ENCODE measurements at regions not wholly inside any gene's neighbourhood (a gene's known extent, or its start where the extent isn't known, plus 50 kb on each side); places are given as distances from the start of the nearest gene placed in this dataset.
"Not testable (repeated sequence)": the region's sequence is repeated elsewhere in the genome, so short reads cannot be mapped to it uniquely, and the experiment has no call there.

DNA sequence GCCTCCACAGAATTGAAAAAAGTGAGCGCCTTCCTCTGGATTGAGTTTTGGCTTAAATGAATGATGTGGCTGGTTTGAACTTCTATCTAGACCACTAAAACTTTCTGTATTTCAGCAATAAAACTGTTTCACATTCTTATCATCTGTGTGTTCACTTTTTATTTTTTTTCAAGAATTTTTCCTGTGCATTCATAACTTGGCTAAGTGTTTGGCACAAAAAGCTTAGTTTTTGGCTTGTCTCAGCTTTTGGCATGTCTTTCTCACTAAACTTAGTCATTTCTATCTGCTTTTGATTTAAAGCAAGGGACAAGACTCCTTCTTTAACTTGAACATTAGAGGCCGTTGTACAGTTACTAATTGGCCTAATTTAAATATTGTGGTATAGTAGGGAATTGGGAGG is 1015.1 kb downstream of the EPHA7 start:
- no peaks in the 10 kb centered on the region for H3K27me3 ChIP-seq (ENCODE audit: control insufficient read depth, insufficient read depth, low read length)
- DNase-seq (ENCODE audit: low read depth in 2 of 2) = peak in 1 of 2 donors; percentile 12

DNA sequence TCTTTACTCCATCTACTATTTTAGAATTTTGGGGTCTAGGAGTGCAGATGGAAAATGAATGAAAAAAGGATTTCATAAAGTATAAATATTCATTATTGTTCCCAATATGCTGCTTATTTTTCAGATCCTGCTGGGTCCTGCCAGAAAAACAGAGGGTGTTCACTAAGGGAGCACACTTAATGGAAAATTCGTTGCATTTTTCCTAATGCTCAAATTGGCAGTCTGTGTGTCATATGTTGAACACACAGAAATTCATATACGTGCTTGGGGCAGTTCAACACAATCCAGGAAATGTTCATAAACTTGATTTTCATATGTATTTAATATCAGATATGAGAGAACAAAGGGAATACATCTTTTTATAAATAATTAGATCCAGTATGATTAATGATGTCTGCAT is 1019.4 kb downstream of the EPHA7 start:
- Histone ChIP-seq H3K27ac (ENCODE audit: insufficient read depth, low read length) (no peak overlapping the region), H3K79me2 (ENCODE audit: control insufficient read depth, insufficient read depth, low read length) (no peaks in the 10 kb centered on the region)

More for the DNA sequence above, 1015.1 kb downstream of the EPHA7 start:
- Histone ChIP-seq H3K9me3 (ENCODE audit: control insufficient read depth, insufficient read depth, low read depth, low read length) (no peaks in the 10 kb centered on the region), H2AFZ (ENCODE audit: low read length) (no peak overlapping the region), H4K20me1 (ENCODE audit: control insufficient read depth, extremely low read depth, insufficient read depth, low read length) (no peaks in the 10 kb centered on the region), H3K9ac (ENCODE audit: insufficient read depth, low read length) (no peak overlapping the region), H3K4me3 (replicated peaks in 1 of 4; ENCODE audit: control extremely low read depth in 1 of 4, insufficient read depth in 1 of 4, low read depth in 3 of 4, low read length in 4 of 4) (no peak overlapping the region), H3K36me3 (ENCODE audit: control insufficient read depth, insufficient read depth, low read length) (no peaks in the 10 kb centered on the region), H3K27ac (ENCODE audit: insufficient read depth, low read length) (no peak overlapping the region), H3K4me1 (ENCODE audit: control insufficient read depth, extremely low read depth, insufficient read depth, low read length) (no peaks in the 10 kb centered on the region), H3K4me2 (ENCODE audit: extremely low read depth, insufficient read depth, low read length) (no peak overlapping the region), H3K79me2 (ENCODE audit: control insufficient read depth, insufficient read depth, low read length) (no peaks in the 10 kb centered on the region)
- TF ChIP-seq, protein P1, sequence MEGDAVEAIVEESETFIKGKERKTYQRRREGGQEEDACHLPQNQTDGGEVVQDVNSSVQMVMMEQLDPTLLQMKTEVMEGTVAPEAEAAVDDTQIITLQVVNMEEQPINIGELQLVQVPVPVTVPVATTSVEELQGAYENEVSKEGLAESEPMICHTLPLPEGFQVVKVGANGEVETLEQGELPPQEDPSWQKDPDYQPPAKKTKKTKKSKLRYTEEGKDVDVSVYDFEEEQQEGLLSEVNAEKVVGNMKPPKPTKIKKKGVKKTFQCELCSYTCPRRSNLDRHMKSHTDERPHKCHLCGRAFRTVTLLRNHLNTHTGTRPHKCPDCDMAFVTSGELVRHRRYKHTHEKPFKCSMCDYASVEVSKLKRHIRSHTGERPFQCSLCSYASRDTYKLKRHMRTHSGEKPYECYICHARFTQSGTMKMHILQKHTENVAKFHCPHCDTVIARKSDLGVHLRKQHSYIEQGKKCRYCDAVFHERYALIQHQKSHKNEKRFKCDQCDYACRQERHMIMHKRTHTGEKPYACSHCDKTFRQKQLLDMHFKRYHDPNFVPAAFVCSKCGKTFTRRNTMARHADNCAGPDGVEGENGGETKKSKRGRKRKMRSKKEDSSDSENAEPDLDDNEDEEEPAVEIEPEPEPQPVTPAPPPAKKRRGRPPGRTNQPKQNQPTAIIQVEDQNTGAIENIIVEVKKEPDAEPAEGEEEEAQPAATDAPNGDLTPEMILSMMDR (conservative IDR thresholded peaks at IDR 0.05 in 1 of 2, IDR thresholded peaks at IDR 0.05 in 1 of 2; ENCODE audit: low read depth in 1 of 2, low read length in 2 of 2) = no peak
- TF ChIP-seq EZH2 (IDR thresholded peaks at IDR 0.05; ENCODE audit: low read length, missing control alignments) = no peak

DNA sequence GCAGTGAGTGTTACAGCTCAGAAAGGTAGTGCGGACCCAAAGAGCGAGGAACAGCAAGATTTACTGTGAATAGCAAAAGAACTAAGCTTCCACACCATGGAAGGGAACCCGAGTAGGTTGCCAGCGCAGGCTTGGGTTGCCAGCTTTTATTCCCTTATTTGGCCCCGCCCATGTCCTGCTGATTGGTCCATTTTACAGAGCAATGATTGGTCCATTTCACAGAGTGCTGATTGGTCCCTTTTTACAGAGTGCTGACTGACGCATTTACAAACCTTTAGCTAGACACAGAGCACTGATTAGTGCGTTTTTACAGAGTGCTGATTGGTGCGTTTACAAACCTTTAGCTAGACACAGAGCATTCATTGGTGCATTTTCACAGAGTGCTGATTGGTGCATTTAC is 1030.7 kb downstream of the EPHA7 start:
- not testable (repeated sequence) for H4K20me1 ChIP-seq (ENCODE audit: control insufficient read depth, extremely low read depth, insufficient read depth, low read length); H3K4me1 ChIP-seq (ENCODE audit: control insufficient read depth, extremely low read depth, insufficient read depth, low read length); H2AFZ ChIP-seq (ENCODE audit: low read length); H3K36me3 ChIP-seq (ENCODE audit: control insufficient read depth, insufficient read depth, low read length); H3K4me3 ChIP-seq (replicated peaks in 1 of 4; ENCODE audit: control extremely low read depth in 1 of 4, insufficient read depth in 1 of 4, low read depth in 3 of 4, low read length in 4 of 4); H3K79me2 ChIP-seq (ENCODE audit: control insufficient read depth, insufficient read depth, low read length); H3K9me3 ChIP-seq (ENCODE audit: control insufficient read depth, insufficient read depth, low read depth, low read length); DNase-seq (ENCODE audit: low read depth in 2 of 2); H3K9ac ChIP-seq (ENCODE audit: insufficient read depth, low read length); H3K27me3 ChIP-seq (ENCODE audit: control insufficient read depth, insufficient read depth, low read length); H3K27ac ChIP-seq (ENCODE audit: insufficient read depth, low read length); H3K4me2 ChIP-seq (ENCODE audit: extremely low read depth, insufficient read depth, low read length)

More for the DNA sequence above, 1019.4 kb downstream of the EPHA7 start:
- no peak overlapping the region for H3K4me3 ChIP-seq (replicated peaks in 1 of 4; ENCODE audit: control extremely low read depth in 1 of 4, insufficient read depth in 1 of 4, low read depth in 3 of 4, low read length in 4 of 4)
- H3K36me3 ChIP-seq (ENCODE audit: control insufficient read depth, insufficient read depth, low read length) = no peaks in the 10 kb centered on the region
- H3K27me3 ChIP-seq (ENCODE audit: control insufficient read depth, insufficient read depth, low read length) = no peaks in the 10 kb centered on the region
- H3K4me1 ChIP-seq (ENCODE audit: control insufficient read depth, extremely low read depth, insufficient read depth, low read length) = no peaks in the 10 kb centered on the region
- no peaks in the 10 kb centered on the region for H3K9me3 ChIP-seq (ENCODE audit: control insufficient read depth, insufficient read depth, low read depth, low read length)
- H3K4me2 ChIP-seq (ENCODE audit: extremely low read depth, insufficient read depth, low read length) = no peak overlapping the region
- no peak for DNase-seq (ENCODE audit: low read depth in 2 of 2)
- no peaks in the 10 kb centered on the region for H4K20me1 ChIP-seq (ENCODE audit: control insufficient read depth, extremely low read depth, insufficient read depth, low read length)
- no peak overlapping the region for H3K9ac ChIP-seq (ENCODE audit: insufficient read depth, low read length)
- no peak overlapping the region for H2AFZ ChIP-seq (ENCODE audit: low read length)
- no peak for TF ChIP-seq EZH2 (IDR thresholded peaks at IDR 0.05; ENCODE audit: low read length, missing control alignments)
- TF ChIP-seq, protein P1 (conservative IDR thresholded peaks at IDR 0.05 in 1 of 2, IDR thresholded peaks at IDR 0.05 in 1 of 2; ENCODE audit: low read depth in 1 of 2, low read length in 2 of 2) = no peak

All from fibroblast of lung (primary cell).